GM23338 (cell line): ENCODE measurements at regions not wholly inside any gene's neighbourhood (a gene's known extent, or its start where the extent isn't known, plus 50 kb on each side); places are given as distances from the start of the nearest gene placed in this dataset.
"Not testable (repeated sequence)": the region's sequence is repeated elsewhere in the genome, so short reads cannot be mapped to it uniquely, and the experiment has no call there.

Experiments
- ATAC-seq: fragments of 200-7000 bp; cut with Tn5 transposase; 3 replicates; pipeline ENCODE4 v1.9.1; 2020
- DNase-seq: peaks from one replicate; pipeline ENCODE4 v3.0.0-alpha.2; 2015; ENCODE audit warnings: low spot score
- H2AFZ ChIP-seq: fragments of 200-600 bp; sonication (generic); 2 replicates; pipeline ENCODE4 v1.8.0; 2016; ENCODE audit warnings: antibody characterized with exemption, mild to moderate bottlenecking, moderate library complexity
- H3F3A ChIP-seq: fragments of 200-600 bp; sonication (generic); replicated peaks from 2 replicates; pipeline ENCODE4 v1.8.0; 2017; ENCODE audit warnings: antibody characterized with exemption, mixed run types, low read depth
- H3K27ac ChIP-seq: fragments of 200-600 bp; sonication (generic); 2 replicates; pipeline ENCODE4 v1.6.1; 2016; ENCODE audit warnings: low read depth
- H3K27me3 ChIP-seq: fragments of 200-600 bp; sonication (generic); 2 replicates; pipeline ENCODE4 v1.8.0; 2016; ENCODE audit warnings: mild to moderate bottlenecking, mixed run types, moderate library complexity; ENCODE audit not compliant: insufficient read depth
- H3K36me3 ChIP-seq: fragments of 200-600 bp; sonication (generic); 2 replicates; pipeline ENCODE4 v1.8.0; 2016; ENCODE audit warnings: mild to moderate bottlenecking; ENCODE audit not compliant: insufficient read depth
- H3K4me1 ChIP-seq: fragments of 200-600 bp; sonication (generic); 2 replicates; pipeline ENCODE4 v1.8.0; 2016; ENCODE audit warnings: mild to moderate bottlenecking, moderate library complexity; ENCODE audit not compliant: insufficient read depth
- H3K4me2 ChIP-seq: fragments of 200-600 bp; sonication (generic); 2 replicates; pipeline ENCODE4 v1.7.1; 2017; ENCODE audit warnings: mixed run types
- H3K4me3 ChIP-seq: fragments of 200-600 bp; sonication (generic); 2 replicates; pipeline ENCODE4 v1.6.1; 2016; ENCODE audit warnings: mixed run types
- H3K79me2 ChIP-seq: fragments of 200-600 bp; sonication (generic); replicated peaks from 2 replicates; pipeline ENCODE4 v1.8.0; 2017; ENCODE audit warnings: mild to moderate bottlenecking; ENCODE audit not compliant: insufficient read depth
- H3K9me2 ChIP-seq: fragments of 200-600 bp; sonication (generic); 2 replicates; pipeline ENCODE4 v1.8.0; 2017; ENCODE audit not compliant: insufficient read depth
- H4K20me1 ChIP-seq: fragments of 200-600 bp; sonication (generic); replicated peaks from 2 replicates; pipeline ENCODE4 v1.8.0; 2017; ENCODE audit warnings: mild to moderate bottlenecking; ENCODE audit not compliant: insufficient read depth
- H3K27ac Mint-ChIP-seq: 2 replicates; pipeline ENCODE4 v1.8.0; 2020; ENCODE audit warnings: inconsistent platforms, mild to moderate bottlenecking, moderate library complexity, mixed read lengths
- H3K27me3 Mint-ChIP-seq: 3 replicates; pipeline ENCODE4 v1.8.0; 2022; ENCODE audit warnings: low read depth, mild to moderate bottlenecking, moderate library complexity, mixed read lengths, inconsistent platforms; ENCODE audit not compliant: insufficient read depth, poor library complexity
- H3K36me3 Mint-ChIP-seq: 3 replicates; pipeline ENCODE4 v1.8.0; 2021; ENCODE audit warnings: low read depth, mild to moderate bottlenecking, inconsistent platforms, moderate library complexity, mixed read lengths
- H3K4me1 Mint-ChIP-seq: 3 replicates; pipeline ENCODE4 v1.8.0; 2020; ENCODE audit warnings: mild to moderate bottlenecking, inconsistent platforms, mixed read lengths
- H3K4me3 Mint-ChIP-seq: 3 replicates; pipeline ENCODE4 v1.8.0; 2021; ENCODE audit warnings: moderate library complexity, mild to moderate bottlenecking, inconsistent platforms, mixed read lengths
- H3K9me3 Mint-ChIP-seq: 3 replicates; pipeline ENCODE4 v1.8.0; 2020; ENCODE audit warnings: moderate library complexity, mild to moderate bottlenecking, inconsistent platforms, mixed read lengths
- TF ChIP-seq, protein P1 (sequence below): IDR thresholded peaks from one replicate; pipeline ENCODE4 v1.6.1; 2018; ENCODE audit warnings: antibody characterized with exemption; ENCODE audit not compliant: unreplicated experiment

DNA sequence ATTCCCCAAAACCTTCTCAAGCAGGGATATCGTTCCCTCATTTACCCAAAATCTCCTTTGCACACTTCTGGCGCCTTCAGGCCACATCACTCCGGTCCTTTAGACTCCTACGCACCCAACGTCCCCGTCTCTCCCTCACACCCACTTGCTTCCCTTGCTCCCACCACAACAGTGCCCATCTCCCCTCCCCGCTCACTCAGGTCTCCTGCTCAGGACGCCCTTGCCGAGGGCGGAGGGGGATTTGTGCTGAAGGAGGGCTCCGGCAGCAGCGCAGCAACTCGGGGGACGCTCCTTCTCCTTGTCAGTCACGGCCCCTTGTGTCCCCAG is 71.6 kb downstream of the PCMTD2 start:
- not testable (repeated sequence) for H3K9me2 ChIP-seq, H3K9me3 Mint-ChIP-seq, H3K4me1 ChIP-seq, DNase-seq, H3K4me1 Mint-ChIP-seq, H2AFZ ChIP-seq, H3K36me3 Mint-ChIP-seq, H4K20me1 ChIP-seq, H3K4me3 Mint-ChIP-seq, H3F3A ChIP-seq, H3K27ac ChIP-seq, H3K27ac Mint-ChIP-seq, H3K4me3 ChIP-seq, H3K36me3 ChIP-seq, H3K79me2 ChIP-seq, H3K4me2 ChIP-seq
- H3K27me3 ChIP-seq = peaks cover 39% of the 10 kb centered on the region
- H3K27me3 Mint-ChIP-seq = peaks cover 30% of the 10 kb centered on the region
- ATAC-seq = peak; percentile 7

DNA sequence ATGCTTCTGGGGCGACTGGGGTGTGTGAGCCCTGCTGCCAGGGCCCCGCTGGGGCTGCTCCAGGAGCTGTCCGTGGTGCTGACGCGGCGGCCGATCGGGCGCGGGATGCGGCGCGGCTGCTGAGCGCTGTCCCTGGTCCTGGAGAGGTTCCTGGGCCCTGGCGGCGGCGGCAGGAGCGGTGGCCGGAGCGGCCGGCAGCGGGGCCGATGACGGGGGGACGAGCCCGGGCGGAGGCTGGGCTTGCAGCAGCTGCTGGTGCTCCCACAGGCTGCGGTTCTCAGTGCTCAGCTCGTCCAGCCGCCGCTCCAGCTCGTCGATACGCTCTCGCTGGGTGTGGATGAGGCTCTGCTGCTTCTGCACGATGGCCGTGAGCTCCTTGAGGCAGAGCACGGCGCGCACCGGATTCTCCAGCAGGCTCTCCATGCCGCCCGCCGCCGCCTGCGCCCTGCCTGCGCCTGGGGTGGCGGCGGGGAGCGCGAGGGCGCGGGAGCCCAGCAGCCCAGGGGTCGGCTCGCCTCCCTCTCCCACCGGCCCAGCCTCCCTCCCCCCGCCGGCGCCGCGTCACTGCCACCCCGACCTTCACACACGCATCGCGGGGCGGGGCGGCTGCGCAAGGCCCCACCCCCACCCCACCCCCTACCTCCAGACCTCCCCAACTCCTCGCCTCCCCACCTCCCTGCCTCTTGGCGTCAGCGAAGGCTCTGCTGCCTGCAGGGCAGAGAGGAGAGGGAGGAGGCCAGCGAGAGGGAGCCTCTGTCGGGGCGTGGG is 72.2 kb downstream of the PCMTD2 start:
- H3K27ac ChIP-seq, H3K36me3 Mint-ChIP-seq, H3K36me3 ChIP-seq, H3F3A ChIP-seq, H3K9me2 ChIP-seq, H3K9me3 Mint-ChIP-seq, H3K79me2 ChIP-seq, H3K4me1 ChIP-seq, H4K20me1 ChIP-seq, H2AFZ ChIP-seq, H3K27ac Mint-ChIP-seq, H3K4me1 Mint-ChIP-seq: not testable (repeated sequence)
- Histone ChIP-seq H3K4me3 (peak overlapping the region; percentile 53), H3K4me2 (peak overlapping the region; percentile 87), H3K27me3 (peaks cover 39% of the 10 kb centered on the region)
- Mint-ChIP-seq H3K4me3 (peak overlapping the region; percentile 38; the same call in 1 of the 3 replicates), H3K27me3 (peaks cover 30% of the 10 kb centered on the region)
- ATAC-seq (peak; percentile 91), DNase-seq (peak; percentile 56)
- TF ChIP-seq, protein P1, sequence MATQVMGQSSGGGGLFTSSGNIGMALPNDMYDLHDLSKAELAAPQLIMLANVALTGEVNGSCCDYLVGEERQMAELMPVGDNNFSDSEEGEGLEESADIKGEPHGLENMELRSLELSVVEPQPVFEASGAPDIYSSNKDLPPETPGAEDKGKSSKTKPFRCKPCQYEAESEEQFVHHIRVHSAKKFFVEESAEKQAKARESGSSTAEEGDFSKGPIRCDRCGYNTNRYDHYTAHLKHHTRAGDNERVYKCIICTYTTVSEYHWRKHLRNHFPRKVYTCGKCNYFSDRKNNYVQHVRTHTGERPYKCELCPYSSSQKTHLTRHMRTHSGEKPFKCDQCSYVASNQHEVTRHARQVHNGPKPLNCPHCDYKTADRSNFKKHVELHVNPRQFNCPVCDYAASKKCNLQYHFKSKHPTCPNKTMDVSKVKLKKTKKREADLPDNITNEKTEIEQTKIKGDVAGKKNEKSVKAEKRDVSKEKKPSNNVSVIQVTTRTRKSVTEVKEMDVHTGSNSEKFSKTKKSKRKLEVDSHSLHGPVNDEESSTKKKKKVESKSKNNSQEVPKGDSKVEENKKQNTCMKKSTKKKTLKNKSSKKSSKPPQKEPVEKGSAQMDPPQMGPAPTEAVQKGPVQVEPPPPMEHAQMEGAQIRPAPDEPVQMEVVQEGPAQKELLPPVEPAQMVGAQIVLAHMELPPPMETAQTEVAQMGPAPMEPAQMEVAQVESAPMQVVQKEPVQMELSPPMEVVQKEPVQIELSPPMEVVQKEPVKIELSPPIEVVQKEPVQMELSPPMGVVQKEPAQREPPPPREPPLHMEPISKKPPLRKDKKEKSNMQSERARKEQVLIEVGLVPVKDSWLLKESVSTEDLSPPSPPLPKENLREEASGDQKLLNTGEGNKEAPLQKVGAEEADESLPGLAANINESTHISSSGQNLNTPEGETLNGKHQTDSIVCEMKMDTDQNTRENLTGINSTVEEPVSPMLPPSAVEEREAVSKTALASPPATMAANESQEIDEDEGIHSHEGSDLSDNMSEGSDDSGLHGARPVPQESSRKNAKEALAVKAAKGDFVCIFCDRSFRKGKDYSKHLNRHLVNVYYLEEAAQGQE = peak; percentile 65

- not testable (repeated sequence) for H3K36me3 Mint-ChIP-seq, H3K4me1 Mint-ChIP-seq, H3K36me3 ChIP-seq, ATAC-seq, H3K9me3 Mint-ChIP-seq, H4K20me1 ChIP-seq, H3K79me2 ChIP-seq, H3F3A ChIP-seq, H3K4me1 ChIP-seq, DNase-seq, H3K9me2 ChIP-seq, H3K27ac ChIP-seq, H3K27ac Mint-ChIP-seq, H2AFZ ChIP-seq
- peak overlapping the region; percentile 53 for H3K4me3 ChIP-seq
- Mint-ChIP-seq H3K27me3 (peaks cover 30% of the 10 kb centered on the region), H3K4me3 (peak overlapping the region; percentile 76)
- peak overlapping the region; percentile 87 for H3K4me2 ChIP-seq
- peaks cover 36% of the 10 kb centered on the region for H3K27me3 ChIP-seq
Measured at GRCh38 chr20:64328595-64329250, 73.2 kb downstream of the PCMTD2 start.

GRCh38 chr20:64332627-64333026 is 77.1 kb downstream of the PCMTD2 start:
- H3K27me3 Mint-ChIP-seq = peaks cover 18% of the 10 kb centered on the region
- DNase-seq, ATAC-seq, H3F3A ChIP-seq, H3K27ac Mint-ChIP-seq, H3K4me1 ChIP-seq, H3K27ac ChIP-seq, H3K36me3 Mint-ChIP-seq, H4K20me1 ChIP-seq, H3K9me2 ChIP-seq, H3K79me2 ChIP-seq, H3K4me3 ChIP-seq, H3K9me3 Mint-ChIP-seq, H3K4me2 ChIP-seq, H3K4me3 Mint-ChIP-seq, H3K4me1 Mint-ChIP-seq, H3K36me3 ChIP-seq, H2AFZ ChIP-seq: not testable (repeated sequence)
- H3K27me3 ChIP-seq = peaks cover 21% of the 10 kb centered on the region
